Lower leg skin (tissue), 4 donors: ENCODE measurements at regions not wholly inside any gene's neighbourhood (a gene's known extent, or its start where the extent isn't known, plus 50 kb on each side); places are given as distances from the start of the nearest gene placed in this dataset.

Source experiments
- DNase-seq, 2 donors: peaks; one replicate each; pipeline ENCODE4 v3.0.0-alpha.2; 2019; ENCODE audit warnings: low spot score in 2 of 2
- H3K4me3 ChIP-seq: fragments of 200-600 bp; sonication (generic); 2 replicates; pipeline ENCODE4 v1.5.1; 2017; ENCODE audit warnings: mild to moderate bottlenecking, low read depth; ENCODE audit not compliant: poor library complexity, severe bottlenecking
- POLR2A ChIP-seq, 2 donors: fragments of 450-650 bp; IDR thresholded peaks; one replicate each; pipeline ENCODE4 v1.6.1; 2016 to 2017; ENCODE audit warnings: antibody characterized with exemption in 2 of 2, mild to moderate bottlenecking in 1 of 2, moderate library complexity in 1 of 2
- WGBS, 2 donors: methylation state at CpG; one replicate each; pipeline ENCODE4 v1.1.5; 2018; 5-methylcytosine and 5-hydroxymethylcytosine counted together
- intact Hi-C: fragments of 100-400 bp; cut with DNase I; formaldehyde crosslinking; loops from one replicate; pipeline ENCODE4 v1.15.0; 2023; ENCODE audit warnings: low total_unique reads
- TF ChIP-seq, protein P1 (sequence below), 3 donors: fragments of 450-650 bp; IDR thresholded peaks; one replicate each; pipeline ENCODE4 v1.5.1; 2016; ENCODE audit warnings: antibody characterized with exemption in 3 of 3, mild to moderate bottlenecking in 3 of 3, moderate library complexity in 2 of 3

DNA sequence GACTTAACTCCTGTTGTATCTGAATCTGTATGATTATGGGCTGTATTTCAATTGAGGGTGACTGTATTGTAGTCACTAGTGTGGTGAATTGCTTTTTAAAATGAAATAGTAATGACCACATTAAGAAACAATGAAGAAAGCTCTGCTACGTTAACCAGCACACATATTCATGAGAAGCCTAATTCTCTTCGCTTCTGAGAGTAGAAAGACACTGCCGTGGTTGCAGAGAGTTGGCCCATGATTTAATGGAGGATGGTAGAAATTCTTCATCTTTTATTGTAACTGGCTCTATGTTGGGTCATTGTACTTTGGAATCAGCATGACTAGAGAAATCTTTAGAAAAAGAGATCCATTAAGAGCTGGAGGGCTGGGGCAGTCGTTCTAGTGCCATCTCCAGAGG, 451.5 kb downstream of the PCDH17 start:
- DNase-seq = no peak
- no peak overlapping the region for H3K4me3 ChIP-seq
- intact Hi-C loops = no loop called here
- WGBS, 2 donors = 77 to 79% methylated on average over 4 of the region's 4 CpGs
- TF ChIP-seq, protein P1, sequence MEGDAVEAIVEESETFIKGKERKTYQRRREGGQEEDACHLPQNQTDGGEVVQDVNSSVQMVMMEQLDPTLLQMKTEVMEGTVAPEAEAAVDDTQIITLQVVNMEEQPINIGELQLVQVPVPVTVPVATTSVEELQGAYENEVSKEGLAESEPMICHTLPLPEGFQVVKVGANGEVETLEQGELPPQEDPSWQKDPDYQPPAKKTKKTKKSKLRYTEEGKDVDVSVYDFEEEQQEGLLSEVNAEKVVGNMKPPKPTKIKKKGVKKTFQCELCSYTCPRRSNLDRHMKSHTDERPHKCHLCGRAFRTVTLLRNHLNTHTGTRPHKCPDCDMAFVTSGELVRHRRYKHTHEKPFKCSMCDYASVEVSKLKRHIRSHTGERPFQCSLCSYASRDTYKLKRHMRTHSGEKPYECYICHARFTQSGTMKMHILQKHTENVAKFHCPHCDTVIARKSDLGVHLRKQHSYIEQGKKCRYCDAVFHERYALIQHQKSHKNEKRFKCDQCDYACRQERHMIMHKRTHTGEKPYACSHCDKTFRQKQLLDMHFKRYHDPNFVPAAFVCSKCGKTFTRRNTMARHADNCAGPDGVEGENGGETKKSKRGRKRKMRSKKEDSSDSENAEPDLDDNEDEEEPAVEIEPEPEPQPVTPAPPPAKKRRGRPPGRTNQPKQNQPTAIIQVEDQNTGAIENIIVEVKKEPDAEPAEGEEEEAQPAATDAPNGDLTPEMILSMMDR (IDR thresholded peaks at IDR 0.05) = no peak
- no peak for TF ChIP-seq POLR2A (IDR thresholded peaks at IDR 0.05)

DNA sequence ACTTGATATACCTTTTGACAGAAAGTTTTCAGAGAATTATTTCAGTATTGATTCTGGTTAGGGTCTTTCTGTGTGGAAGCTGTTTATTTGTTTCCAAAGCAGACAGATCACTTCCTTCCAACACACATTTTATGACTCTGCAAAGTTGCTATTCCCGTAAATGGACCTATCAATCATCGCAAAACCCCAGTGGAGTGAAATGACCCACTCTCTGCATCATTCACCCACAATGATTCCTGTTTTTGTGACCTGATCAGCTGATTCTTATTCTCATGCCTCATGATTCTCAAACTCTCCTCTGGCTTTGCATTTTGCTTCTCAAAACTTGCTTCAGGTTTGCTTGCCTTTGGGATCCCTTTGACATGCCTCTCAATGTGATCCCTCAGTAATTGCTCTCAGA, 453.7 kb downstream of the PCDH17 start:
- DNase-seq = no peak
- intact Hi-C loops = no loop called here
- whole genome bisulfite sequencing, 2 donors = 68 to 79% methylated on average over 2 of the region's 2 CpGs
- TF ChIP-seq, protein P1 (IDR thresholded peaks at IDR 0.05) = no peak
- no peak for TF ChIP-seq POLR2A (IDR thresholded peaks at IDR 0.05)
- H3K4me3 ChIP-seq = no peak overlapping the region

DNA sequence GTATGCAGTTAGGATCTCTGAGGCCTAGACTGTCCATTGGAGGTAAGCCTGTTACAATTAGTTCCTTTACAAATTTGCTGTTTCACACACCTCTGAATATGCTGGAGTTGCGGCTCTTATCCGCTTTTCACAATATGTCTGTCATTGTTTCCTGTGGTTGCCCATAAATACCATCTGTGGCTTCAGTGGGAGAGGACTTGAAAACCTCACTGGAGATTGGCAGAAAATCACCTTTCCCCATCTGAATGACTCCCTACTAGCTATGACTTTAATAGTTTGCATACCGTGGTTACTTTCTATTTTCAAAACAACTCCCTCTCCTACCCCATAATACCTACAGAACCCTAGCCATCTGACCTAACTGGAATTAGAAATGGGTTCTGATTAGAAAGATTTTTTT, 454.3 kb downstream of the PCDH17 start:
- TF ChIP-seq, protein P1 (IDR thresholded peaks at IDR 0.05) = no peak
- no peak for TF ChIP-seq POLR2A (IDR thresholded peaks at IDR 0.05)
- intact Hi-C loops = no loop called here
- DNase-seq = no peak
- WGBS, 2 donors = 77 to 83% methylated on average over 3 of the region's 3 CpGs
- H3K4me3 ChIP-seq = no peak overlapping the region

DNA sequence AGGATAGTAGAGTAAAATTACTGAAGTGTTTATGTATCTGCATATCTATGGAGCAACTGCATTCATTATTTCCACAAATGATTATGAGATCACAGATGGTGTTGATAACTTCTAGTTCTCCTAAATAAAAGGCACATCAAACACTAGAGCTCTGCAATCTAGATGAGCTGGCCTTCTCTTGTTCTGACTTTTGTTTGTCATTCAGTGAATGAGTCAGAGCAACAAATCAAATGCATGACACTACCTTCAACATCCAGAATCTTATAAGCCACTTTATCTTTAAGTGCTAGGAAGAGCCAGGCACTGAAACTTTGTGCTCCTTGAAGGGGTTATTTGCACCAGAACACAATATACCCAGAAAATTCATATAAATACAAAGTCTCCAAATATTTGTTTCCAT, 456.0 kb downstream of the PCDH17 start:
- TF ChIP-seq, protein P1 (IDR thresholded peaks at IDR 0.05) = no peak
- no peak for TF ChIP-seq POLR2A (IDR thresholded peaks at IDR 0.05)
- intact Hi-C loops = no loop called here
- no peak overlapping the region for H3K4me3 ChIP-seq
- DNase-seq = no peak

DNA sequence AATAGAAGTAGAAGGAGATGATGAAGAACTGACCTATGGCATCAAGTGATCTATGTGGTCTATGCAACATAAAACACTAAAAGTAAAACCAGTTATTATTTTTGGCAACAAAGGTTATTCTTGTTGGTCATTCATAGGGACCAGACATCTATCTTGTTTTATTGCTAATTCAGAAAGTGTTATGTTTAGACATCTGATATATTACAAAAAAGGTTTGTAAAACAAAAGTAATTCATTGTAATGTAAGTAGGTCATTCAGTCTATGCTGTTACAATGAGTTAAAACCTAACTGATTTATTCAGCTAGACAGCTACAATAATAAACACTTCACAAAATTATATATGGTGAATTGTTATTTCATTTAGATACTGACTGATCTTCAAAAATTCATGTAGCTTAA, 461.9 kb downstream of the PCDH17 start:
- no peak overlapping the region for H3K4me3 ChIP-seq
- DNase-seq = no peak
- TF ChIP-seq, protein P1 (IDR thresholded peaks at IDR 0.05) = no peak
- no peak for TF ChIP-seq POLR2A (IDR thresholded peaks at IDR 0.05)
- intact Hi-C loops = no loop called here

DNA sequence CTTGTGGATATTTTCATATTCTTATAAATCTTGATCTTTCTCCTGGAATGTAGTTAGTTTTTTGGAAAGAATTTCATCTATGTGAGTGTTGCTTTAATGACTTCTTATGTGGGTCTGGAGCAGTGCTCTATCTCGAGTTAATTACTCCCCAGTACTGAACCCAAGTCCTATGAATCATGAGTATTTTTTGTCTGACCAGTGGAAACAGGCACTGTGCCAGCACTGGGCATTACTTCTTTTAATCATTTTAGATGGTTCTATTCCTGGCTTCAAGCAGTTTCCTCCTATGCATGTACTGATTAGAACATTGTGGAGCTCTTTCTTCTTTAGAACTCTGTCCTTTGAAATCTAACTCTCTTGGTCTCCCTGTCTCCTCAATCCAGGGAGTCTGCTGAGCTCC, 466.3 kb downstream of the PCDH17 start:
- intact Hi-C loops = no loop called here
- no peak overlapping the region for H3K4me3 ChIP-seq
- WGBS, 2 donors = 26 to 27% methylated on average over 1 of the region's 1 CpG
- TF ChIP-seq, protein P1 (IDR thresholded peaks at IDR 0.05) = no peak
- no peak for TF ChIP-seq POLR2A (IDR thresholded peaks at IDR 0.05)
- DNase-seq = no peak
